ENCODE measurements at regions not wholly inside any gene's neighbourhood (a gene's known extent, or its start where the extent isn't known, plus 50 kb on each side); places are given as distances from the start of the nearest gene placed in this dataset.
"Not testable (repeated sequence)": the region's sequence is repeated elsewhere in the genome, so short reads cannot be mapped to it uniquely, and the experiment has no call there.

DNA sequence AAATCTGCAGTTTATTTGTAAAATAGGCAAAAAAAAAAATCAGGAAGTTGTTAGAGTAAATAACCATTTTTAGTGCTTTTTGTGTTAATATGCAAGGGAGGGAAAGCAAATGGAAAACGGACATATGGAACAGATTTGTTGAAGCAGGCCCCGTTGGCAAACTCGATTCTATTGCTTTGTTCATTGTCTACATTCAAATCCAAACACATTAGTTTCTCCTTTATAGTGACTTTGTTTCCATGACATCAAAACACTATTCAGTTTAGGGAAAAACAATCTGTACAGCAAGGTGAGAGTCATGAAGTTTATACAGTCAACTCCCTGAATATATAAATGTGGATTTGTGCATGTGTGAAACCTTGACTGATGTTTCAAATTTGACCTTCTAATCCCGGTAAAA is 142.2 kb downstream of the FAM47A start:
- no peak for DNase-seq (ENCODE audit: low spot score)

DNA sequence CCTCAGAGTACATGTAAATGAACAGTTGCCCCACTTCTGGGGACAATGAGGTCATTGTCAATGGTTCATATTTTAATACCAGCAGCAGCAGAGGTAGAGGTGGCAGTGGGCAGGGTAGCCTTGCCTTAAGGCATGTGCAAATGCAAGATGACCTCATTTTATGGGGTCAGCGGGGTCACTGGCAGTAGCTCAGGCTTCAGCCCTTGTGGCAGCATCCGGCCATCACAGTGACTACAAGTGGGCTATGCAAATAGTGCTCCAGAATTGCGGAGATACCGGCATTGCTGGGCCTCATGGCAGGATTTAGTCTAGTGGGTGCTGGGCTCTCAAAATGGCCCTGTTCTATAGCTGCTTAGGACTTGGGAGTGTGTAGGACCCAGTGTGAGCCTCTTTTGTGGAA is 144.7 kb downstream of the FAM47A start:
- no peak for DNase-seq (ENCODE audit: low spot score)

DNA sequence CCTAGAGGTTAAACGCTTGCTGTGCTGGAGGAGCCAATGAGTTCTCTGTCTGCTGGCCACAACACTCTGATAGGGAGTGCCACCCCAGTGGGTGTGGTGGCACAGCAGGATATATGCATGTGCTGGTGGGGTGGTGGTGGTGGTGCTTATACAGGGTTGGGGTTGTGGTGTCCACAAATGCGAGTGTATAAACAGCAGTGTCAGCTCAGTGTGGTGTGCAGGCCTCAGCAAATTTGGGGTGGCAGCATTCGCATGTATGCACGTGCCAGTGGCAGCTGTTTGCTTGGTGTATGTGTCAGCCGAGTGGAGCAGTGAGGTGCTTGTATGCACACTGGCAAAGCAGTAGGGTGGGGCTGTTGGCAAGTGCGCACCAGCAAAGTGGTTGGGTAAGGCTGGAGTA is 157.4 kb downstream of the FAM47A start:
- no peak for DNase-seq (ENCODE audit: low spot score)

GRCh38 chrX:33970028-33970967 is 161.8 kb downstream of the FAM47A start:
- DNase-seq (ENCODE audit: low spot score), result no peak

GRCh38 chrX:33969105-33969504 is 163.0 kb downstream of the FAM47A start:
- no peak for DNase-seq (ENCODE audit: low spot score)

GRCh38 chrX:33968611-33969010 is 163.5 kb downstream of the FAM47A start:
- DNase-seq (ENCODE audit: low spot score), result no peak

DNA sequence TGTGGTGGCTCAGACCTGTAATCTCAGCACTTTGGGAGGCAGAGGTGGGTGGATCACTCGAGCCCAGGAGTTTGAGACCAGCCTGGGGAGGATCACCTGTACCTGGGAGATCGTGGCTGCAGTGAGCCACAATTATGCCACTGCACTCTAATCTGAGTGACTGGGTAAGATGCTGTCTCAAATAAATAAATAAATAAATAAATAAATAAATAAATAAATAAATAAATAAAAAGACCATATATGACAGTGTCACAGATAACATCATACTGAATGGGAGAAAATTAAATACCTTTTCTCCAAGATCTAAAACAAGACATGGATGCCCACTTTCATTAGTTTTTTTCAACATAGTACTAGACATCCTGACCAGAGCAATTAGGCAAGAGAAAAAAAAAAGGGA is 182.8 kb downstream of the FAM47A start:
- DNase-seq (ENCODE audit: low spot score), result no peak

GRCh38 chrX:33926249-33926648 is 205.9 kb downstream of the FAM47A start:
- DNase-seq (ENCODE audit: low spot score), result not testable (repeated sequence)

- peak; percentile 39 for DNase-seq (ENCODE audit: low spot score)
Observed at GRCh38 chrX:33923262-33923661, 208.9 kb downstream of the FAM47A start.

- no peak for DNase-seq (ENCODE audit: low spot score)
Observed at GRCh38 chrX:33909836-33910235, 222.3 kb downstream of the FAM47A start.

DNA sequence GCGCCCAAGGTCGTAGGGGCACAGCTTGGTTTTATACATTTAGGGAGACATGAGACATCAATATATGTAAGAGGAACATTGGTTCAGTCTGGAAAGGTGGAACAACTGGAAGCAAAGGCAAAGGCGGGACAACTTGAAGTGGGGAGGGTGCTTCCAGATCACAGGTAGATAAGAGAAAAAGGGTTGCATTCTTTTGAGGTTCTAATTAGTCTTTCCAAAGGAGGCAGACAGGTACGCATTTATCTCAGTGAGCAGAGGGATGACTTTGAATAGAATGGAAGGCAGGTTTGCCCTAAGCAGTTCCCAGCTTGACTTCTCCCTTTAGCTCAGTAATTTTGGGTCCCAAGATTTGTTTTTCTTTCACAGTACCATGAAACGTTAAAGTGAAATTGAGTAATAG is 223.2 kb downstream of the FAM47A start:
- DNase-seq (ENCODE audit: low spot score), result no peak

DNA sequence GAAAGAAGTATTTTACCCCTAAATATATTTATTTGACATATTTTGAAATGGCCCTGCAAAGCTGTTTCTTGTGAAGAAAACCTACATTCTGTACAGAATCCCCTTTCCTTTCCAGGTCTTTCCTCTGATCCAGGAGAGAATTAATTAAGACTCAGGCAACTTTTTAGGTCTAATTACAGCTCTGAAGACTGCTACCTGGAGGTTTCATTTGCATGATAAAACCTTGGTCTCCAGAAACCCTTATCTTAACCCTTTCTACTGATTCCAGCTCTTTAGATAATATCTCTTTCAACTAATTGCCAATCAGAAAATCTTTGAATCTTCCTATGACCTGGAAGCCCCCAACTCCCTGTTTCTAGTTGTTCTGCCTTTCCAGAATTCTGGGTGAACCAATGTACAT is 224.0 kb downstream of the FAM47A start:
- no peak for DNase-seq (ENCODE audit: low spot score)

DNA sequence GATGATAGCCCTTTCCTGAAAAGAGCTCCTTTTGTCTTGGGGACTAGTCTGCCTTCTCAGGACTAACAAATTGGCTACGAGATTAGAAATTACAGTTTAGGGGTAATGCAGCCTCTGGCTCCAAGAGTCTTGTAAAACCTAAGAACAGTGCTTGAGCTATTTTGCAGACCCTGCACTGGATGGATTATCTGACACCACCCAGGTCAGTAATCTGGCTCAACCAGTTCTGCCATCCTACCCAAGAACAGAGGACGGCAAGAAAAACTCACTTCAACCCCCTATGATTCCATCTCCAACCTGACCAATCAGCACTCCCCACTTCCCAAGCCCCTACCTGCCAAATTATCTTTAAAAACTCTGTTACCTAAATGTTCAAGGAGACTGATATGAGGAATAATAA is 225.1 kb downstream of the FAM47A start:
- DNase-seq (ENCODE audit: low spot score), result peak; percentile 16

DNA sequence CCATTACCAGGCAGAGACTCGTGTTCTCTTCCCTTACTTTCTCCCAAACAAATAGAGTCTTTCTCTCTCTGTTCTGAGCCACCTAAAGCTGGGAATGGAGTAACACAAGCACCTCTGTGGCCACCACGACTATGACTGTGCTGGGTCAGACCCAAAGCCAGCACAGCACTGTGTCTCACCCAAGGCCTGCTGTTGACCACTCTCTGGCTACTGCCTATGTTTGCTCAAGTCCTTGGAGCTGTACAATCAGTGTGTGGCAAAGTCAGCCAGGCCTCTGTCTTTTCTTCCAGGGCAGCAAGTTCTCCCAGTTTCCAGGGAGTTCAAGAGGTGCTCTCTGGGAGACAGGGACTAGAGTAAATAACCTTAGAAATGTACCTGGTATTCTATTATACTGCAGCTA is 239.4 kb downstream of the FAM47A start:
- no peak for DNase-seq (ENCODE audit: low spot score)

DNA sequence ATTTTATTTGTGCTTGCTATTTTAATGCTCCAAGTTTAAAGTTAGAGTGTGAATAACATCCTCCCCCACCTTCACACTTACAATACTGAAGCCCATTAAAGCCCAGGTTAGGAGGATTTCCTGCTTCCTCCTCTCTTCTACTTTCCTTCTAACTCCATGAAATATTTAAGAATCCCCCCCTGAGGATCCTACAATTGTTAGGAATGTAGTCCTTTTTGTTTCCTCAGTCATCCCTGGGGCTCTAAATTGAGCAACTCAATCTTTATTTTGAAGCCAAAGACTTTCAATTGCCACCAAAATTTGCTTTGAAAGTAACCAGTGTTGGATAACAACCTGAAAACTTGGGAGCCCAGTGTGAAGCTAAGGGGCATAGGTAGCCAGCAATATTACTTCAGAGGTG is 276.9 kb downstream of the FAM47A start:
- DNase-seq (ENCODE audit: low spot score), result no peak

GRCh38 chrX:33852146-33852545 is 280.0 kb downstream of the FAM47A start:
- not testable (repeated sequence) for DNase-seq (ENCODE audit: low spot score)

DNA sequence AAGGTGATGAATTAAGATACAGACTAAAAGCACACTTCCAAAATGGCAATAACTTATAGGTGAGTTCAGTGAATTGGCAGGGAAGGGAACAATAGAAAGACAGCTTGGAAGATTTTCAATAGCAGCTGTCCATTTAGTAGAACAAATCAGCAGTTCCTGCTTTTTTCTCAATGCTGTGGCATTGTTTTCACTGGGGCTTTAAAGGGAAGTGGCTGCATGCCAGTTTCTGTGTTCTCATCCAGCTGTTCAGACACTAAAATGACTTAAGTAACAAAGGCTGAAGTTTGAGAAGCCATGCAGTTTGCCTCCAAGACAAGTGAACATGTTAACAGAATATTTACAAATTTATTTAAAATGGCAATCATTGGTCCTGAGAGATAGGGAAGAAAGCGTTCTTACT is 291.9 kb downstream of the FAM47A start:
- no peak for DNase-seq (ENCODE audit: low spot score)

- no peak for DNase-seq (ENCODE audit: low spot score)
Observed at GRCh38 chrX:33831211-33831610, 300.9 kb downstream of the FAM47A start.

- no peak for DNase-seq (ENCODE audit: low spot score)
Observed at GRCh38 chrX:33817266-33817665, 314.8 kb downstream of the FAM47A start.

DNA sequence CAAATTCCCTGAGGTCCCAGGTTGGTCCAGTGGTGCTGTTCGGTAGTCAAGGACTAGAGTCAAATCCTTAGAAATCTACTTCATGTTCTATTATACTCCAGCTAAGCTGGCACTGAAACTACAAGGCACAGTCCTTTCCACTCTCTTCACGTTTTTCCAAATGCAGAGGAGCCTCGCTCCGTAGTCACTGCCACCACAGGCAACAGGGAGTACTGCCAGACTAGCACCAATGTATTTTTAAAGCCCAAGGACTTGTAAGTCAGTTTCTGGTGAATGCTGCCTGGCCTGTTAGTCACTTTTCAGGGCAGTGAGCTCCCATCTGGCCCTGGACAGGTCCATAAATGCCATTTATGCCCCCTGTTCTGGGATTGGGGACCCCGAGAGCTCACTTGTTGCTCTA is 323.5 kb downstream of the FAM47A start:
- no peak for DNase-seq (ENCODE audit: low spot score)

DNA sequence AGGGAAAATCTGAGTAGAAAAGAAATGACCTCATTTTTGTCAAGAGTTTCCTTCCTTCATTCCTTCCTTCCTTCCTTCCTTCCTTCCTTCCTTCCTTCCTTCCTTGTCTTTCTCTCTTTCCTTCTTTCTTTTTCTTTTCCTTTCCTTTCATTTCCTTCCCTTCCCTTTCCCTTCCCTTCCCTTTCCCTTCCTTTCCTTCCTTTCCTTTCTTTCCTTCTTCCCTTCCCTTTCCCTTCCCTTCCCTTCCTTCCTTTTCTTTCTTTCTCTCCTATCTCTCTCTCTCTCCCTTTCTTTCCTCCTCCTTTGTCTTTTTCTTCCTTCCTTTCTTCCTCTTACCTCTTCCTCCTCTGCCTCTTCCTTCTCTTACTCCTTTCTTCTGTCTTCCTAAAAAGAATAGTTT is 347.6 kb downstream of the FAM47A start:
- no peak for DNase-seq (ENCODE audit: low spot score)

DNA sequence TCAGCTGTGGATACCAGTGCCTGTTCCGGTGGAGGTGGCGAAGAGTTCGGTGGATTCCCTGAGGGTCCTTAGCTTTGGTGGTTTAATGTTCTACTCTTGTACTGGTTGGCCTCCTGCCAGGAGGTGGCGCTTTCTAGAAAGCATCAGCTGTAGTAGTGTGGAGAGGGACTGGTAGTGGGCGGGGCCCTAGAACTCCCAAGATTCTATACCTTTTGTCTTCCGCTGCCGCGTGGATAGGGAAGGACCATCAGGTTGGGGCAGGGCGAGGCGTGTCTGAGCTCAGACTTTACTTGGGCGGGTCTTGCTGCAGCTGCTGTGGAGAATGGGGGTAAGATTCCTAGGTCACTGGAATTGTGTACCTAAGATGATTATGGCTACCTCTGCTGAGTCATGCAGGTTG is 390.3 kb downstream of the FAM47A start:
- no peak for DNase-seq (ENCODE audit: low spot score)

GRCh38 chrX:33735182-33735581 is 396.9 kb downstream of the FAM47A start:
- DNase-seq (ENCODE audit: low spot score), result no peak

Measured in mucosa of gallbladder (tissue), 1 donor.